C4-2B (cell line): ENCODE measurements at regions not wholly inside any gene's neighbourhood (a gene's known extent, or its start where the extent isn't known, plus 50 kb on each side); places are given as distances from the start of the nearest gene placed in this dataset.

Experiments used
- ZFX ChIP-seq: fragments of 450-650 bp; IDR thresholded peaks from 2 replicates; pipeline ENCODE4 v1.6.1; 2017
- TF ChIP-seq, protein P1 (sequence below): fragments of 450-650 bp; conservative IDR thresholded peaks from 2 replicates; pipeline ENCODE4 v1.5.1; 2017; ENCODE audit warnings: mild to moderate bottlenecking

- TF ChIP-seq, protein P1, sequence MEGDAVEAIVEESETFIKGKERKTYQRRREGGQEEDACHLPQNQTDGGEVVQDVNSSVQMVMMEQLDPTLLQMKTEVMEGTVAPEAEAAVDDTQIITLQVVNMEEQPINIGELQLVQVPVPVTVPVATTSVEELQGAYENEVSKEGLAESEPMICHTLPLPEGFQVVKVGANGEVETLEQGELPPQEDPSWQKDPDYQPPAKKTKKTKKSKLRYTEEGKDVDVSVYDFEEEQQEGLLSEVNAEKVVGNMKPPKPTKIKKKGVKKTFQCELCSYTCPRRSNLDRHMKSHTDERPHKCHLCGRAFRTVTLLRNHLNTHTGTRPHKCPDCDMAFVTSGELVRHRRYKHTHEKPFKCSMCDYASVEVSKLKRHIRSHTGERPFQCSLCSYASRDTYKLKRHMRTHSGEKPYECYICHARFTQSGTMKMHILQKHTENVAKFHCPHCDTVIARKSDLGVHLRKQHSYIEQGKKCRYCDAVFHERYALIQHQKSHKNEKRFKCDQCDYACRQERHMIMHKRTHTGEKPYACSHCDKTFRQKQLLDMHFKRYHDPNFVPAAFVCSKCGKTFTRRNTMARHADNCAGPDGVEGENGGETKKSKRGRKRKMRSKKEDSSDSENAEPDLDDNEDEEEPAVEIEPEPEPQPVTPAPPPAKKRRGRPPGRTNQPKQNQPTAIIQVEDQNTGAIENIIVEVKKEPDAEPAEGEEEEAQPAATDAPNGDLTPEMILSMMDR: no peak
- TF ChIP-seq ZFX: no peak
Measured at GRCh38 chr11:25309818-25310217, 813.0 kb downstream of the LUZP2 start.
